HEK293 (cell line): ENCODE measurements at regions not wholly inside any gene's neighbourhood (a gene's known extent, or its start where the extent isn't known, plus 50 kb on each side); places are given as distances from the start of the nearest gene placed in this dataset.

Experiments
- AEBP2 ChIP-seq: fragments of 450-650 bp; formaldehyde crosslinking; IDR thresholded peaks from 2 replicates; pipeline ENCODE4 v1.5.1; 2016; ENCODE audit warnings: missing biosample characterization, missing genetic modification characterization, borderline replicate concordance
- BCL11A ChIP-seq: fragments of 450-650 bp; formaldehyde crosslinking; IDR thresholded peaks from 2 replicates; pipeline ENCODE4 v1.5.1; 2016; ENCODE audit warnings: low read depth, missing biosample characterization, missing genetic modification characterization
- EGR2 ChIP-seq: fragments of 450-650 bp; formaldehyde crosslinking; IDR thresholded peaks from 2 replicates; pipeline ENCODE4 v1.5.1; 2016; ENCODE audit warnings: low read depth, missing biosample characterization, missing genetic modification characterization
- GLI2 ChIP-seq: fragments of 450-650 bp; formaldehyde crosslinking; IDR thresholded peaks from 2 replicates; pipeline ENCODE4; 2017; ENCODE audit warnings: missing biosample characterization, missing genetic modification characterization, low read depth, borderline replicate concordance
- GLIS1 ChIP-seq: fragments of 450-650 bp; formaldehyde crosslinking; IDR thresholded peaks from 2 replicates; pipeline ENCODE4 v1.5.1; 2016; ENCODE audit warnings: missing biosample characterization, missing genetic modification characterization
- YY2 ChIP-seq: fragments of 450-650 bp; formaldehyde crosslinking; IDR thresholded peaks from 2 replicates; pipeline ENCODE4 v1.5.1; 2016; ENCODE audit warnings: missing biosample characterization, missing genetic modification characterization
- ZBTB17 ChIP-seq: fragments of 450-650 bp; formaldehyde crosslinking; IDR thresholded peaks from 2 replicates; pipeline ENCODE4 v1.5.1; 2016; ENCODE audit warnings: missing biosample characterization, missing genetic modification characterization
- ZBTB8A ChIP-seq: fragments of 450-650 bp; formaldehyde crosslinking; IDR thresholded peaks from 2 replicates; pipeline ENCODE4 v1.5.1; 2016; ENCODE audit warnings: missing biosample characterization, missing genetic modification characterization
- ZFP3 ChIP-seq: fragments of 450-650 bp; formaldehyde crosslinking; IDR thresholded peaks from 2 replicates; pipeline ENCODE4 v1.5.1; 2016; ENCODE audit warnings: low read depth, missing biosample characterization, missing genetic modification characterization
- ZNF121 ChIP-seq: fragments of 450-650 bp; formaldehyde crosslinking; IDR thresholded peaks from 2 replicates; pipeline ENCODE4 v1.5.1; 2016; ENCODE audit warnings: missing biosample characterization, missing genetic modification characterization
- ZNF155 ChIP-seq: fragments of 450-650 bp; formaldehyde crosslinking; IDR thresholded peaks from 2 replicates; pipeline ENCODE4 v1.5.1; 2016; ENCODE audit warnings: missing biosample characterization, missing genetic modification characterization
- ZNF157 ChIP-seq: fragments of 450-650 bp; formaldehyde crosslinking; IDR thresholded peaks from 2 replicates; pipeline ENCODE4 v1.5.1; 2016; ENCODE audit warnings: missing biosample characterization, missing genetic modification characterization
- ZNF174 ChIP-seq: fragments of 450-650 bp; formaldehyde crosslinking; IDR thresholded peaks from 2 replicates; pipeline ENCODE4 v1.5.0; 2017; ENCODE audit warnings: missing biosample characterization, mild to moderate bottlenecking, missing genetic modification characterization
- ZNF214 ChIP-seq: fragments of 450-650 bp; formaldehyde crosslinking; IDR thresholded peaks from 2 replicates; pipeline ENCODE4 v1.5.1; 2017; ENCODE audit warnings: missing biosample characterization, mild to moderate bottlenecking, missing genetic modification characterization, borderline replicate concordance
- ZNF391 ChIP-seq: fragments of 450-650 bp; formaldehyde crosslinking; IDR thresholded peaks from 2 replicates; pipeline ENCODE4 v1.5.1; 2016; ENCODE audit warnings: low read depth, missing biosample characterization, missing genetic modification characterization, borderline replicate concordance
- ZNF513 ChIP-seq: fragments of 450-650 bp; IDR thresholded peaks from 2 replicates; pipeline ENCODE4 v1.5.1; 2018; ENCODE audit warnings: missing biosample characterization, missing genetic modification characterization
- ZNF555 ChIP-seq: fragments of 450-650 bp; formaldehyde crosslinking; conservative IDR thresholded peaks from 2 replicates; pipeline ENCODE4 v1.5.1; 2017; ENCODE audit warnings: missing biosample characterization, mild to moderate bottlenecking, missing genetic modification characterization, inconsistent platforms
- ZNF558 ChIP-seq: fragments of 450-650 bp; formaldehyde crosslinking; IDR thresholded peaks from 2 replicates; pipeline ENCODE4 v1.5.1; 2016; ENCODE audit warnings: missing biosample characterization, missing genetic modification characterization
- ZNF623 ChIP-seq: fragments of 450-650 bp; formaldehyde crosslinking; IDR thresholded peaks from 2 replicates; pipeline ENCODE4 v1.5.1; 2016; ENCODE audit warnings: missing biosample characterization, missing genetic modification characterization
- ZNF645 ChIP-seq: fragments of 450-650 bp; formaldehyde crosslinking; IDR thresholded peaks from 2 replicates; pipeline ENCODE4; 2016; ENCODE audit warnings: missing biosample characterization, missing genetic modification characterization
- ZSCAN18 ChIP-seq: fragments of 450-650 bp; formaldehyde crosslinking; IDR thresholded peaks from 2 replicates; pipeline ENCODE4 v1.5.1; 2016; ENCODE audit warnings: missing biosample characterization, missing genetic modification characterization
- ZSCAN4 ChIP-seq: fragments of 450-650 bp; formaldehyde crosslinking; IDR thresholded peaks from 2 replicates; pipeline ENCODE4 v1.5.1; 2017; ENCODE audit warnings: missing biosample characterization, missing genetic modification characterization
- TF ChIP-seq, protein P1 (sequence below): fragments of 450-650 bp; formaldehyde crosslinking; IDR thresholded peaks from 2 replicates; pipeline ENCODE4 v1.5.1; 2017; ENCODE audit warnings: missing biosample characterization, missing genetic modification characterization
- TF ChIP-seq, protein P2 (sequence below): fragments of 450-650 bp; formaldehyde crosslinking; IDR thresholded peaks from 2 replicates; pipeline ENCODE4 v1.5.1; 2017; ENCODE audit warnings: missing biosample characterization, missing genetic modification characterization
- TF ChIP-seq, protein P3 (sequence below): fragments of 450-650 bp; formaldehyde crosslinking; IDR thresholded peaks from 2 replicates; pipeline ENCODE4 v1.5.1; 2016; ENCODE audit warnings: missing biosample characterization, missing genetic modification characterization

DNA sequence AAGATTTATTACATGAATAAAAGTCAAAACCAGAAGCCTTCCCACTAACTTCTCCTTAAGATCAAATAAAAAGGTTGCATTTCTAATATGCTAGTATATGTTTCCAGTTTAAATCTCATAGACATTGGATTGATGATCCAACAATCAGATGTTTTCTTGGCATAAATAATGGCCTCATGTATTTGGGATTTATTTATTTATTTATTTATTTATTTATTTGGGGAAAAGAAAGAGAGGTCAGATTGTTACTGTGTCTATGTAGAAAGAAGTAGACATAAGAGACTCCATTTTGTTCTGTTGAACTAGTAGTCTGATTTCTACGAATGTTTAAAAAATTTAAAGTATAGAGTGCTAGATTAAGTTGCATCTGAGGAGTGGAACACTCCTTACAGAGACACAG lies 422.4 kb downstream of the ADGRL2 start (continued):
- TF ChIP-seq, protein P1, sequence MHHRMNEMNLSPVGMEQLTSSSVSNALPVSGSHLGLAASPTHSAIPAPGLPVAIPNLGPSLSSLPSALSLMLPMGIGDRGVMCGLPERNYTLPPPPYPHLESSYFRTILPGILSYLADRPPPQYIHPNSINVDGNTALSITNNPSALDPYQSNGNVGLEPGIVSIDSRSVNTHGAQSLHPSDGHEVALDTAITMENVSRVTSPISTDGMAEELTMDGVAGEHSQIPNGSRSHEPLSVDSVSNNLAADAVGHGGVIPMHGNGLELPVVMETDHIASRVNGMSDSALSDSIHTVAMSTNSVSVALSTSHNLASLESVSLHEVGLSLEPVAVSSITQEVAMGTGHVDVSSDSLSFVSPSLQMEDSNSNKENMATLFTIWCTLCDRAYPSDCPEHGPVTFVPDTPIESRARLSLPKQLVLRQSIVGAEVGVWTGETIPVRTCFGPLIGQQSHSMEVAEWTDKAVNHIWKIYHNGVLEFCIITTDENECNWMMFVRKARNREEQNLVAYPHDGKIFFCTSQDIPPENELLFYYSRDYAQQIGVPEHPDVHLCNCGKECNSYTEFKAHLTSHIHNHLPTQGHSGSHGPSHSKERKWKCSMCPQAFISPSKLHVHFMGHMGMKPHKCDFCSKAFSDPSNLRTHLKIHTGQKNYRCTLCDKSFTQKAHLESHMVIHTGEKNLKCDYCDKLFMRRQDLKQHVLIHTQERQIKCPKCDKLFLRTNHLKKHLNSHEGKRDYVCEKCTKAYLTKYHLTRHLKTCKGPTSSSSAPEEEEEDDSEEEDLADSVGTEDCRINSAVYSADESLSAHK (tag by site-specific recombination): no peak
- TF ChIP-seq ZNF391 (tag by site-specific recombination) (no peak), ZNF558 (peak; percentile 70; the same call in 1 of the 2 replicates), ZNF214 (tag by site-specific recombination) (no peak), AEBP2 (tag by site-specific recombination) (0 out of 2 replicates have a peak, but pooled peaks have one; percentile 18), ZSCAN4 (tag by site-specific recombination) (no peak), ZNF157 (tag by site-specific recombination) (no peak), ZSCAN18 (tag by site-specific recombination) (no peak), GLI2 (no peak), ZNF555 (tag by site-specific recombination) (peak; percentile 88), ZNF121 (tag by site-specific recombination) (no peak), GLIS1 (no peak), ZFP3 (no peak), EGR2 (tag by site-specific recombination) (no peak), ZNF645 (no peak), ZBTB17 (no peak), ZBTB8A (peak; percentile 66), ZNF155 (tag by site-specific recombination) (no peak), ZNF513 (tag by site-specific recombination) (no peak), YY2 (tag by site-specific recombination) (no peak), ZNF174 (tag by site-specific recombination) (no peak), ZNF623 (tag by site-specific recombination) (peak; percentile 53), BCL11A (tag by site-specific recombination) (no peak)
- TF ChIP-seq, protein P2, sequence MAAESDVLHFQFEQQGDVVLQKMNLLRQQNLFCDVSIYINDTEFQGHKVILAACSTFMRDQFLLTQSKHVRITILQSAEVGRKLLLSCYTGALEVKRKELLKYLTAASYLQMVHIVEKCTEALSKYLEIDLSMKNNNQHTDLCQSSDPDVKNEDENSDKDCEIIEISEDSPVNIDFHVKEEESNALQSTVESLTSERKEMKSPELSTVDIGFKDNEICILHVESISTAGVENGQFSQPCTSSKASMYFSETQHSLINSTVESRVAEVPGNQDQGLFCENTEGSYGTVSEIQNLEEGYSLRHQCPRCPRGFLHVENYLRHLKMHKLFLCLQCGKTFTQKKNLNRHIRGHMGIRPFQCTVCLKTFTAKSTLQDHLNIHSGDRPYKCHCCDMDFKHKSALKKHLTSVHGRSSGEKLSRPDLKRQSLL (tag by site-specific recombination): no peak
- TF ChIP-seq, protein P3, sequence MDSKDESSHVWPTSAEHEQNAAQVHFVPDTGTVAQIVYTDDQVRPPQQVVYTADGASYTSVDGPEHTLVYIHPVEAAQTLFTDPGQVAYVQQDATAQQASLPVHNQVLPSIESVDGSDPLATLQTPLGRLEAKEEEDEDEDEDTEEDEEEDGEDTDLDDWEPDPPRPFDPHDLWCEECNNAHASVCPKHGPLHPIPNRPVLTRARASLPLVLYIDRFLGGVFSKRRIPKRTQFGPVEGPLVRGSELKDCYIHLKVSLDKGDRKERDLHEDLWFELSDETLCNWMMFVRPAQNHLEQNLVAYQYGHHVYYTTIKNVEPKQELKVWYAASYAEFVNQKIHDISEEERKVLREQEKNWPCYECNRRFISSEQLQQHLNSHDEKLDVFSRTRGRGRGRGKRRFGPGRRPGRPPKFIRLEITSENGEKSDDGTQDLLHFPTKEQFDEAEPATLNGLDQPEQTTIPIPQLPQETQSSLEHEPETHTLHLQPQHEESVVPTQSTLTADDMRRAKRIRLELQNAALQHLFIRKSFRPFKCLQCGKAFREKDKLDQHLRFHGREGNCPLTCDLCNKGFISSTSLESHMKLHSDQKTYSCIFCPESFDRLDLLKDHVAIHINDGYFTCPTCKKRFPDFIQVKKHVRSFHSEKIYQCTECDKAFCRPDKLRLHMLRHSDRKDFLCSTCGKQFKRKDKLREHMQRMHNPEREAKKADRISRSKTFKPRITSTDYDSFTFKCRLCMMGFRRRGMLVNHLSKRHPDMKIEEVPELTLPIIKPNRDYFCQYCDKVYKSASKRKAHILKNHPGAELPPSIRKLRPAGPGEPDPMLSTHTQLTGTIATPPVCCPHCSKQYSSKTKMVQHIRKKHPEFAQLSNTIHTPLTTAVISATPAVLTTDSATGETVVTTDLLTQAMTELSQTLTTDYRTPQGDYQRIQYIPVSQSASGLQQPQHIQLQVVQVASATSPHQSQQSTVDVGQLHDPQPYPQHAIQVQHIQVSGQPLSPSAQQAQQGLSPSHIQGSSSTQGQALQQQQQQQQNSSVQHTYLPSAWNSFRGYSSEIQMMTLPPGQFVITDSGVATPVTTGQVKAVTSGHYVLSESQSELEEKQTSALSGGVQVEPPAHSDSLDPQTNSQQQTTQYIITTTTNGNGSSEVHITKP: no peak
